ENCODE measurements at regions not wholly inside any gene's neighbourhood (a gene's known extent, or its start where the extent isn't known, plus 50 kb on each side); places are given as distances from the start of the nearest gene placed in this dataset.

DNA sequence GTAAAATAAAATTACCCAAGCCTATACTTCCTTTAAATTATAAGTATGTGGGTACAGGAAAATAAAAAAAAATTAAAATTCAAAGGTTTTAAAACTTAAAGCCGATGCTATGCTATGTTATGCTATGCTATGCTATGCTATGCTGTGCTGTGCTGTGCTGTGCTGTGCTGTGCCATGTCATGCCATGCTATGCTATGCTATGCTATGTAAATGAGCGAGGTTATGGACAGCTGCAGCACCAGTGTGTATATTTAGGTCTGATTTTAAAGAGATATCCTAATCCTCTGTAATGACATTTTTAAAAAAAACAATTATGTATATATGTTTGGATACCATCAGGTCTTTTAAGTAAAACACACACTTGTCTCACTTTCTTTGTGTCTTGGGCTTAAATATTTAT is 1822.0 kb upstream of the SEL1L start:
- ChIA-PET CTCF (no interaction called here), POLR2A (no interaction called here)
- TF ChIP-seq BHLHE40 (IDR thresholded peaks at IDR 0.05; ENCODE audit: borderline replicate concordance) (no peak), FOXK2 (IDR thresholded peaks at IDR 0.05) (no peak), ELF4 (IDR thresholded peaks at IDR 0.05) (no peak), HDGF (IDR thresholded peaks at IDR 0.05; ENCODE audit: borderline replicate concordance) (no peak), TARDBP (IDR thresholded peaks at IDR 0.05) (no peak), LEF1 (IDR thresholded peaks at IDR 0.05; ENCODE audit: borderline replicate concordance) (no peak), FOXM1 (IDR thresholded peaks at IDR 0.05; ENCODE audit: borderline replicate concordance) (no peak), CTBP1 (IDR thresholded peaks at IDR 0.05; ENCODE audit: borderline replicate concordance) (no peak), FOXA1 (IDR thresholded peaks at IDR 0.05) (no peak), ZNF384 (IDR thresholded peaks at IDR 0.05) (no peak)
- no peak for DNase-seq (ENCODE audit: extremely low spot score)

DNA sequence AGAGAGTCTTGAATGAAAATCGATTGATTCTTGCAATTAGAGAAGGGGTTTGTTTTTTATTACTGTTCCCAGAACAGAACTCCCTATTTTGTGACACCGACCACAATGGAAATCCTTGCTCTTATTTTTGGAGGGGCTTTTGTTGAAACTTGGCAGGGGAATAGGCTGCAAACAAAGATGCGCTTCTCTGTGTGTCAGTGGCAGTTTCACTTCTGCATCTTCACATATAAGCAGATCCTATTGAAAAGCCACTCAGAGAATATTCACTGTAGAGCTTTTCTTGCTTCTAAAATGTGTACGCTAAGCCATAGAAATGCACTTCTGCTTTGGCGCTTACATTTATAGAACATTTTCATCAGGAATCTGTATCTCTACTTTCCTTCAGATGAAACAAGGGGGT is 1822.4 kb upstream of the SEL1L start:
- DNase-seq (ENCODE audit: extremely low spot score) = no peak
- TF ChIP-seq CTBP1 (IDR thresholded peaks at IDR 0.05; ENCODE audit: borderline replicate concordance) = no peak
- no peak for TF ChIP-seq ARNT (IDR thresholded peaks at IDR 0.05)
- no peak for TF ChIP-seq LEF1 (IDR thresholded peaks at IDR 0.05; ENCODE audit: borderline replicate concordance)
- no peak for TF ChIP-seq SUZ12 (IDR thresholded peaks at IDR 0.05)
- no peak for TF ChIP-seq FOXK2 (IDR thresholded peaks at IDR 0.05)
- no peak for TF ChIP-seq TARDBP (IDR thresholded peaks at IDR 0.05)
- TF ChIP-seq FOXM1 (IDR thresholded peaks at IDR 0.05; ENCODE audit: borderline replicate concordance) = no peak
- TF ChIP-seq BHLHE40 (IDR thresholded peaks at IDR 0.05; ENCODE audit: borderline replicate concordance) = no peak
- TF ChIP-seq ELF4 (IDR thresholded peaks at IDR 0.05) = no peak
- no peak for TF ChIP-seq NFRKB (IDR thresholded peaks at IDR 0.05)
- CTCF ChIA-PET = no interaction called here
- POLR2A ChIA-PET = no interaction called here

DNA sequence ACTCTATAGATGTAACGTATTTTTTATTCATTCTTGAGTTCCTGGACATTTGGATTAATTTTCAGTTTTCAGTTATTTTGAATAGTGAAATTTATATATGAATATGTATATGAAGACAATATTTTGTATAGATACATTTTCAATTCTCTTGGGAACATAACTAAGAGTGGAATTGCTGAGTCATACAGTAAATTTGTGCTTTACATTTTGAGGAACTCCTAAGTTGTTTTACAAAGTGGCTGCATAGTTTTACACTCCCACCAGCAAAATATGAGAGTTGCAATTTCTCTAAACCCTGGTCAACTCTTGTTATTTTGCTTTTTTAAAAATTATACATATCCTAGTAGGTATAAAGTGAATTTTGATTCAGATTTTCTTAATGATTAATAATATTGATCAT is 1838.6 kb upstream of the SEL1L start:
- DNase-seq (ENCODE audit: extremely low spot score) = no peak
- TF ChIP-seq CTBP1 (IDR thresholded peaks at IDR 0.05; ENCODE audit: borderline replicate concordance) = no peak
- no peak for TF ChIP-seq L3MBTL2 (conservative IDR thresholded peaks at IDR 0.05)
- no peak for TF ChIP-seq NFRKB (IDR thresholded peaks at IDR 0.05)
- no peak for TF ChIP-seq TARDBP (IDR thresholded peaks at IDR 0.05)
- TF ChIP-seq FOXM1 (IDR thresholded peaks at IDR 0.05; ENCODE audit: borderline replicate concordance) = no peak
- TF ChIP-seq BHLHE40 (IDR thresholded peaks at IDR 0.05; ENCODE audit: borderline replicate concordance) = no peak
- no peak for TF ChIP-seq LEF1 (IDR thresholded peaks at IDR 0.05; ENCODE audit: borderline replicate concordance)
- no peak for TF ChIP-seq FOXA1 (IDR thresholded peaks at IDR 0.05)
- POLR2A ChIA-PET = no interaction called here
- CTCF ChIA-PET = no interaction called here

DNA sequence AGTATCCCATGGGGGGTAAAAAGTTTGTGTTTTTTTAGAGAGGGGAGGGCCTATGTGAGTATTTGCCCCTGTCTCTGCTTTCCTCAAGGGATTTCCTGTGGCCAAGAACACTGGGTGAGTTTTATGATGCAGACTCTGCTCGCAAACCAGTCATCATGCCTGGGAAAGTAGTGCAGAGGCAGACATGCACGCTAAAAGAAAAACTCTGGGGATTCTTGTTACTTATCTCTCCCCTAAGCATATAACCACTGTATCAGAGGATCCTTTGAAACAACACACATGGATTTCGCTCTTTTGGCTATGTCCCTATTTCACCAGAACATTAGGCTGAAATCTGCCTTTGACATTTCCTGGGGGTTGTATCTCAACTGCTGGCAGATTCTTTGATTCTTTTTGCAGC is 1845.8 kb upstream of the SEL1L start:
- DNase-seq (ENCODE audit: extremely low spot score) = no peak
- ChIA-PET POLR2A (no interaction called here), CTCF (no interaction called here)
- TF ChIP-seq CTBP1 (IDR thresholded peaks at IDR 0.05; ENCODE audit: borderline replicate concordance) (no peak), SUZ12 (IDR thresholded peaks at IDR 0.05) (no peak), NFRKB (IDR thresholded peaks at IDR 0.05) (no peak), HDGF (IDR thresholded peaks at IDR 0.05; ENCODE audit: borderline replicate concordance) (no peak), ZNF384 (IDR thresholded peaks at IDR 0.05) (no peak)
- TF ChIP-seq, protein P1, sequence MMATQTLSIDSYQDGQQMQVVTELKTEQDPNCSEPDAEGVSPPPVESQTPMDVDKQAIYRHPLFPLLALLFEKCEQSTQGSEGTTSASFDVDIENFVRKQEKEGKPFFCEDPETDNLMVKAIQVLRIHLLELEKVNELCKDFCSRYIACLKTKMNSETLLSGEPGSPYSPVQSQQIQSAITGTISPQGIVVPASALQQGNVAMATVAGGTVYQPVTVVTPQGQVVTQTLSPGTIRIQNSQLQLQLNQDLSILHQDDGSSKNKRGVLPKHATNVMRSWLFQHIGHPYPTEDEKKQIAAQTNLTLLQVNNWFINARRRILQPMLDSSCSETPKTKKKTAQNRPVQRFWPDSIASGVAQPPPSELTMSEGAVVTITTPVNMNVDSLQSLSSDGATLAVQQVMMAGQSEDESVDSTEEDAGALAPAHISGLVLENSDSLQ (IDR thresholded peaks at IDR 0.05) = no peak

DNA sequence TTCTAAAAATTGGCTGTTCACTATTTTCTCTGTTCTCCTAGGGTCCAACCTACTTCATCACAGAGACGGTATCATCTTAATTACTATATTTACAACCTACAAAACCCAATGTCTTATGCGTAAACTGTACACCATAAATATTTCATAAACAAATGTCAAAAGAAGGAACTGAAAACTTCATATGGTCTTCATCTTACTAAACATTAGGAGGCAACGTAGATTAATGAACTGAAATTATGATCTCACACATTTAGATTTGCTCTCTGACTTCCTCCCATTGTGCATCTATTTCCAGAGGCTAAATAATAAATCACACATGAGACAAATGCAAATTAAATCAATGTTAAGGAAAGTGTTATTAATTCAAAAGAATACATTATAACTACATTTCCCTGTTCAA is 1850.6 kb upstream of the SEL1L start:
- TF ChIP-seq NFRKB (IDR thresholded peaks at IDR 0.05) (no peak), FOXA1 (IDR thresholded peaks at IDR 0.05) (no peak), FOXK2 (IDR thresholded peaks at IDR 0.05) (no peak), LEF1 (IDR thresholded peaks at IDR 0.05; ENCODE audit: borderline replicate concordance) (no peak), ARNT (IDR thresholded peaks at IDR 0.05) (no peak), SUZ12 (IDR thresholded peaks at IDR 0.05) (no peak), ZNF384 (IDR thresholded peaks at IDR 0.05) (no peak), SP1 (IDR thresholded peaks at IDR 0.05) (no peak), FOXM1 (IDR thresholded peaks at IDR 0.05; ENCODE audit: borderline replicate concordance) (no peak), CTBP1 (IDR thresholded peaks at IDR 0.05; ENCODE audit: borderline replicate concordance) (no peak), ELF4 (IDR thresholded peaks at IDR 0.05) (no peak), L3MBTL2 (conservative IDR thresholded peaks at IDR 0.05) (no peak)
- TF ChIP-seq, protein P1 (IDR thresholded peaks at IDR 0.05) = no peak
- DNase-seq (ENCODE audit: extremely low spot score) = no peak
- ChIA-PET POLR2A (no interaction called here), CTCF (no interaction called here)

DNA sequence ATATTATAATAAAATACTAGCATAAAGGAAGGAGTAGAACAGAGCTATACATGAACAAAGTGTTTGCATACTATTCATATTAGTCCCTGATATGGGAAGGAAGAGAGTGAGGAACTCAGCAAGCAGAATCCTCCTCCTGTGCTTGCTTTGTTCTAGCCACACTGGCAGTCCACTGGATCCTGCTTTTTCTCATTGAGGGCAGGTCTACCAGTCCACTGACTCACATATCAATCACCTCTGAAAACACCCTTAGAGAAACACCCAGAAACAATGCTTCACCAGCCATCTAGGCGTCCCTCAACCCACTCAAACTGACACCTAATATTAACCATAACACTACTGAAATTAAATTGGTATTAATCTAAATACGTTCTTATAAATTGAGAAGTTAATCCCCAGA is 1861.7 kb upstream of the SEL1L start:
- CTCF ChIA-PET = no interaction called here
- TF ChIP-seq NFRKB (IDR thresholded peaks at IDR 0.05) (no peak), FOXA1 (IDR thresholded peaks at IDR 0.05) (no peak), ARNT (IDR thresholded peaks at IDR 0.05) (no peak), SP1 (IDR thresholded peaks at IDR 0.05) (no peak), FOXM1 (IDR thresholded peaks at IDR 0.05; ENCODE audit: borderline replicate concordance) (no peak), ELF4 (IDR thresholded peaks at IDR 0.05) (no peak), HDGF (IDR thresholded peaks at IDR 0.05; ENCODE audit: borderline replicate concordance) (no peak), FOXK2 (IDR thresholded peaks at IDR 0.05) (no peak), CTBP1 (IDR thresholded peaks at IDR 0.05; ENCODE audit: borderline replicate concordance) (no peak)
- TF ChIP-seq, protein P1 (IDR thresholded peaks at IDR 0.05) = no peak
- POLR2A ChIA-PET = no interaction called here
- no peak for DNase-seq (ENCODE audit: extremely low spot score)

DNA sequence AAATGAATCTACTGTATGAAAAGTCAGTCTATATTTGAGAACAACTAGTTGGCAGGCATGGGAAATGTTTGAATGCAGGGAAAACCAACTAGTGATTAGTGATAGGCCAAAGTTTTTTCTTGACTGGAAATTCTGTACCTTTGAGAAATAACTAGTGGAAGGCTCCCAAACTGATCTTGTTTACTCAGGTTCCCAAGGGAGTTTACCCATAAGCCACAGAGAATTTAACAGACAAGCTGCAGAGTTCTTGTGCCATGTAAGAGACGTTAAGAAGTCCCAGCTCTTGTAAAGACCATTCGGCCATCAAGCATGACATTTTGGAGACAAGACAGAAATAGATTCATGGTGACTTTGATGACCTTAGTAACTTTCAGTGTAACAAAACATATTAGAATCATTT is 1882.8 kb upstream of the SEL1L start:
- ChIA-PET POLR2A (no interaction called here), CTCF (no interaction called here)
- DNase-seq (ENCODE audit: extremely low spot score) = no peak
- no peak for TF ChIP-seq SUZ12 (IDR thresholded peaks at IDR 0.05)
- no peak for TF ChIP-seq ELF4 (IDR thresholded peaks at IDR 0.05)
- no peak for TF ChIP-seq TARDBP (IDR thresholded peaks at IDR 0.05)
- no peak for TF ChIP-seq ARNT (IDR thresholded peaks at IDR 0.05)
- TF ChIP-seq FOXM1 (IDR thresholded peaks at IDR 0.05; ENCODE audit: borderline replicate concordance) = no peak
